HepG2 (cell line): ENCODE measurements at regions not wholly inside any gene's neighbourhood (a gene's known extent, or its start where the extent isn't known, plus 50 kb on each side); places are given as distances from the start of the nearest gene placed in this dataset.

Experiments used
- ATAC-seq: fragments of 200-7000 bp; cut with Tn5 transposase; 3 replicates; pipeline ENCODE4 v1.9.1; 2020; ENCODE audit warnings: mild to moderate bottlenecking, moderate library complexity
- BruUV-seq: library from RNA; stranded (reverse); fragments of 400-500 nt; replicated peaks from 2 replicates; lab custom pipeline; 2021; lab: Mats Ljungman, UMichigan
- CTCF ChIA-PET: fragments of 300-600 bp; formaldehyde crosslinking; extraction: SDS; loops from one replicate; lab custom pipeline; 2021; ENCODE audit warnings: low total read pairs, inconsistent platforms, low intra/inter-chr PET ratio; lab: Yijun Ruan, JAX
- POLR2A ChIA-PET: fragments of 350-600 bp; sonication (Branson Sonifier 250); formaldehyde crosslinking; loops from one replicate; lab custom pipeline; 2020; ENCODE audit warnings: antibody characterized with exemption, inconsistent platforms; lab: Yijun Ruan, JAX
- DNase-seq: peaks from one replicate; pipeline ENCODE4 v3.0.0-alpha.2; 2015; ENCODE audit warnings: low spot score
- FAIRE-seq: peaks from 3 replicates; lab custom pipeline; 2011; peaks lifted over from hg19 to GRCh38; lab: Jason Lieb, UNC
- H2AFZ ChIP-seq: one replicate; pipeline ENCODE4 v1.6.1; 2011; ENCODE audit warnings: low read length, inconsistent platforms
- H3K27ac ChIP-seq: fragments of 300-600 bp; 3 replicates; pipeline ENCODE4 v1.8.0; 2011; ENCODE audit warnings: mixed run types, mild to moderate bottlenecking, mixed read lengths, low read length, inconsistent platforms; ENCODE audit not compliant: insufficient read depth; ENCODE audit errors: extremely low read length
- H3K27me3 ChIP-seq, 2 experiments: fragments of 200-600 bp in 1 of 2; 2 replicates in 1 of 2; 3 replicates in 1 of 2; pipeline versions ENCODE4 v1.6.0 to v1.8.0; 2011; ENCODE audit warnings: low read length in 2 of 2, mild to moderate bottlenecking in 2 of 2, moderate library complexity in 2 of 2, inconsistent platforms in 1 of 2; ENCODE audit not compliant: insufficient read depth in 2 of 2, control insufficient read depth in 1 of 2
- H3K36me3 ChIP-seq, 2 experiments: fragments of 200-600 bp in 1 of 2; replicated peaks in 1 of 2; 2 replicates in 1 of 2; 3 replicates in 1 of 2; pipeline versions ENCODE4 v1.5.1 to v1.8.0; 2011; ENCODE audit warnings: low read length in 2 of 2, inconsistent platforms in 1 of 2; ENCODE audit not compliant: insufficient read depth in 2 of 2, control insufficient read depth in 1 of 2
- H3K4me1 ChIP-seq: 2 replicates; pipeline ENCODE4 v1.5.1; 2012; ENCODE audit warnings: low read length, inconsistent platforms; ENCODE audit not compliant: insufficient read depth
- H3K4me2 ChIP-seq: 2 replicates; pipeline ENCODE4 v1.6.0; 2011; ENCODE audit warnings: low read depth, low read length, inconsistent platforms
- H3K4me3 ChIP-seq, 3 experiments: fragments of 200-600 bp in 1 of 3; sonication (generic), shearing (Covaris generic) in 1 of 3; replicated peaks in 1 of 3; 2 replicates each; pipeline ENCODE4 v1.5.1; 2011 to 2016; ENCODE audit warnings: low read length in 3 of 3, inconsistent platforms in 2 of 3, low read depth in 2 of 3, mild to moderate bottlenecking in 2 of 3, control low read depth in 1 of 3, mixed read lengths in 1 of 3; ENCODE audit not compliant: insufficient read depth in 1 of 3
- H3K79me2 ChIP-seq: one replicate; pipeline ENCODE4 v1.6.1; 2011; ENCODE audit warnings: low read length, inconsistent platforms; ENCODE audit not compliant: insufficient read depth
- H3K9ac ChIP-seq: 2 replicates; pipeline ENCODE4 v1.6.0; 2011; ENCODE audit warnings: mild to moderate bottlenecking, low read depth, low read length, inconsistent platforms; ENCODE audit not compliant: insufficient read depth
- H3K9me3 ChIP-seq: 2 replicates; pipeline ENCODE4 v1.5.1; 2012; ENCODE audit warnings: mild to moderate bottlenecking, low read length
- H4K20me1 ChIP-seq: 2 replicates; pipeline ENCODE4 v1.6.0; 2011; ENCODE audit warnings: inconsistent platforms, mild to moderate bottlenecking, low read length, moderate library complexity; ENCODE audit not compliant: insufficient read depth
- MAFF ChIP-seq: IDR thresholded peaks from 2 replicates; pipeline ENCODE4 v1.6.1; 2011; ENCODE audit warnings: low read depth, low read length, improper control_type of control experiment
- MAFK ChIP-seq, 2 experiments: IDR thresholded peaks in 1 of 2; conservative IDR thresholded peaks in 1 of 2; 2 replicates each; pipeline ENCODE4 v1.6.1; 2011; ENCODE audit warnings: improper control_type of control experiment in 2 of 2, low read length in 2 of 2
- REPIN1 ChIP-seq: sonication (generic); formaldehyde crosslinking; IDR thresholded peaks from 2 replicates; pipeline ENCODE4 v1.8.0; 2022; ENCODE audit warnings: missing genetic modification reagents, low read depth, mild to moderate bottlenecking, borderline replicate concordance
- WGBS: methylation state at CpG from one replicate; pipeline ENCODE4 v1.1.6; 2017; ENCODE audit warnings: low lambda C conversion rate; 5-methylcytosine and 5-hydroxymethylcytosine counted together
- in situ Hi-C: cut with HindIII; loops from 2 replicates; pipeline ENCODE4 v1.10.0; 2017; ENCODE audit warnings: low pct_unique_long_range_greater_than_20kb; ENCODE audit not compliant: extremely low pct_ligation_motif_present
- intact Hi-C: fragments of 100-400 bp; cut with micrococcal nuclease; formaldehyde crosslinking; loops from one replicate; pipeline ENCODE4 v1.10.0; 2022; ENCODE audit not compliant: unreplicated experiment
- TF ChIP-seq, protein P1 (sequence below): sonication (generic); formaldehyde crosslinking; conservative IDR thresholded peaks from 2 replicates; pipeline ENCODE4 v1.5.0; 2020; ENCODE audit warnings: missing genetic modification reagents
- TF ChIP-seq, protein P2 (sequence below): sonication (generic); formaldehyde crosslinking; IDR thresholded peaks from 2 replicates; pipeline ENCODE4 v1.9.0; 2021; ENCODE audit warnings: missing genetic modification reagents, borderline replicate concordance

DNA sequence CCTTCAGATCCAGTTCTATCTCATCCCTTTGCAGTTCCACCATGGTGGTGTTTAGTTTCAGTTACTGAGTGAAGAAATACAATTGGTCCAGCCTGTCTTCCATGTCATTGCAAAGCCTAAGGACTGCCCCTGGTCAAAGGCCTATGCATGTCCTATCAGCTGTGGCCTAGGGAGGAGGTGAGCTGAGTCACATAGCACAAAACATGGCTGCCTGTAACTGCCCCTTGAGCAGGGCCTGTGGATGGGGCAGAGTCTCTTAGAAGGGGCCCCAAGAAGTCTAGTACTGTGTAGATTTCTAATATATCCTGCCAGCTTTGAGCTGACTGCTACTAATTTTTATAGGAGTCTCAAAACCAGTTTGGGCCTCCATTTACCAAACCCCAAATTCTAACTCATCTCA, 296.7 kb downstream of the FBXW7 start (continued):
- TF ChIP-seq, protein P1, sequence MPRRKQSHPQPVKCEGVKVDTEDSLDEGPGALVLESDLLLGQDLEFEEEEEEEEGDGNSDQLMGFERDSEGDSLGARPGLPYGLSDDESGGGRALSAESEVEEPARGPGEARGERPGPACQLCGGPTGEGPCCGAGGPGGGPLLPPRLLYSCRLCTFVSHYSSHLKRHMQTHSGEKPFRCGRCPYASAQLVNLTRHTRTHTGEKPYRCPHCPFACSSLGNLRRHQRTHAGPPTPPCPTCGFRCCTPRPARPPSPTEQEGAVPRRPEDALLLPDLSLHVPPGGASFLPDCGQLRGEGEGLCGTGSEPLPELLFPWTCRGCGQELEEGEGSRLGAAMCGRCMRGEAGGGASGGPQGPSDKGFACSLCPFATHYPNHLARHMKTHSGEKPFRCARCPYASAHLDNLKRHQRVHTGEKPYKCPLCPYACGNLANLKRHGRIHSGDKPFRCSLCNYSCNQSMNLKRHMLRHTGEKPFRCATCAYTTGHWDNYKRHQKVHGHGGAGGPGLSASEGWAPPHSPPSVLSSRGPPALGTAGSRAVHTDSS (CRISPR knock-in tag): no peak

DNA sequence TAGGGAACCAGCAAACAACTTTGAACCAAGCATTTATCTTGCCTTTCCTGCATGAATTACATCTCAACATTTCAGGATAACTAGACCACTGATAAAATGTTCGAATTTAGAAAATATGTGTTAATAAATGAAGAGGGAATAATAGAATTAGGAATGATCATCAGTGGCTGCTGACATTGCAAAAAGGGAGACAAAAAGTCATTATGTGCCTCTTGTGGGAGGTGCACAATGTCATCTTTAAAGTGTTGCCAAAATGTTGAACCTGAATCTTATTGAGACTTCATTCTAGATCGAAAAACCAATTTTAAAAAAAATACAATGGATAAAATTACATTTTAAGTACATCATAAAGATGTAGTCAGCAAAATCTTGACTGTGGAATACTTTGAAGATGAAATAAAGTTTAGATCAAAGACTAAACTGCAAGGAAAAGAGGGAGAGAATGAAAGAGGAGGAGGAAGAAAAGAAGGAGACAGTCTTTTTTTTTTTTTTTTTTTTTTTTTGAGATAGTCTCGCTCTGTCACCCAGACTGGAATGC, 299.3 kb downstream of the FBXW7 start:
- H3K9ac ChIP-seq: no peak overlapping the region
- H3K9me3 ChIP-seq: no peaks in the 10 kb centered on the region
- BruUV-seq: no TSS peak
- DNase-seq (no peak), ATAC-seq (no peak), FAIRE-seq (no peak)
- H3K27me3 ChIP-seq: no peaks in the 10 kb centered on the region
- no peak overlapping the region for H3K4me3 ChIP-seq
- H3K36me3 ChIP-seq: no peaks in the 10 kb centered on the region
- ChIA-PET POLR2A (no interaction called here), CTCF (no interaction called here)
- WGBS: 4% methylated on average over 3 of the region's 3 CpGs
- H3K4me2 ChIP-seq: no peak overlapping the region
- in situ Hi-C loops (no loop called here), intact Hi-C loops (no loop called here)
- no peaks in the 10 kb centered on the region for H3K79me2 ChIP-seq
- H4K20me1 ChIP-seq: no peaks in the 10 kb centered on the region
- no peaks in the 10 kb centered on the region for H3K4me1 ChIP-seq
- no peak overlapping the region for H2AFZ ChIP-seq
- TF ChIP-seq MAFF: peak; percentile 69
- TF ChIP-seq MAFK (conservative IDR thresholded peaks at IDR 0.05 in 1 of 2, IDR thresholded peaks at IDR 0.05 in 1 of 2; ENCODE audit: low read length in 2 of 2): peak; percentile 67 to 78
- TF ChIP-seq REPIN1: no peak
- TF ChIP-seq, protein P2, sequence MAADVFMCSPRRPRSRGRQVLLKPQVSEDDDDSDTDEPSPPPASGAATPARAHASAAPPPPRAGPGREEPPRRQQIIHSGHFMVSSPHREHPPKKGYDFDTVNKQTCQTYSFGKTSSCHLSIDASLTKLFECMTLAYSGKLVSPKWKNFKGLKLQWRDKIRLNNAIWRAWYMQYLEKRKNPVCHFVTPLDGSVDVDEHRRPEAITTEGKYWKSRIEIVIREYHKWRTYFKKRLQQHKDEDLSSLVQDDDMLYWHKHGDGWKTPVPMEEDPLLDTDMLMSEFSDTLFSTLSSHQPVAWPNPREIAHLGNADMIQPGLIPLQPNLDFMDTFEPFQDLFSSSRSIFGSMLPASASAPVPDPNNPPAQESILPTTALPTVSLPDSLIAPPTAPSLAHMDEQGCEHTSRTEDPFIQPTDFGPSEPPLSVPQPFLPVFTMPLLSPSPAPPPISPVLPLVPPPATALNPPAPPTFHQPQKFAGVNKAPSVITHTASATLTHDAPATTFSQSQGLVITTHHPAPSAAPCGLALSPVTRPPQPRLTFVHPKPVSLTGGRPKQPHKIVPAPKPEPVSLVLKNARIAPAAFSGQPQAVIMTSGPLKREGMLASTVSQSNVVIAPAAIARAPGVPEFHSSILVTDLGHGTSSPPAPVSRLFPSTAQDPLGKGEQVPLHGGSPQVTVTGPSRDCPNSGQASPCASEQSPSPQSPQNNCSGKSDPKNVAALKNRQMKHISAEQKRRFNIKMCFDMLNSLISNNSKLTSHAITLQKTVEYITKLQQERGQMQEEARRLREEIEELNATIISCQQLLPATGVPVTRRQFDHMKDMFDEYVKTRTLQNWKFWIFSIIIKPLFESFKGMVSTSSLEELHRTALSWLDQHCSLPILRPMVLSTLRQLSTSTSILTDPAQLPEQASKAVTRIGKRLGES: no peak
- no peak overlapping the region for H3K27ac ChIP-seq
